Myocyte (in vitro differentiated cells): ENCODE measurements at regions not wholly inside any gene's neighbourhood (a gene's known extent, or its start where the extent isn't known, plus 50 kb on each side); places are given as distances from the start of the nearest gene placed in this dataset.

Source experiments
- DNase-seq: peaks from one replicate; pipeline ENCODE4 v3.0.0-alpha.2; 2012; ENCODE audit warnings: low read depth

DNA sequence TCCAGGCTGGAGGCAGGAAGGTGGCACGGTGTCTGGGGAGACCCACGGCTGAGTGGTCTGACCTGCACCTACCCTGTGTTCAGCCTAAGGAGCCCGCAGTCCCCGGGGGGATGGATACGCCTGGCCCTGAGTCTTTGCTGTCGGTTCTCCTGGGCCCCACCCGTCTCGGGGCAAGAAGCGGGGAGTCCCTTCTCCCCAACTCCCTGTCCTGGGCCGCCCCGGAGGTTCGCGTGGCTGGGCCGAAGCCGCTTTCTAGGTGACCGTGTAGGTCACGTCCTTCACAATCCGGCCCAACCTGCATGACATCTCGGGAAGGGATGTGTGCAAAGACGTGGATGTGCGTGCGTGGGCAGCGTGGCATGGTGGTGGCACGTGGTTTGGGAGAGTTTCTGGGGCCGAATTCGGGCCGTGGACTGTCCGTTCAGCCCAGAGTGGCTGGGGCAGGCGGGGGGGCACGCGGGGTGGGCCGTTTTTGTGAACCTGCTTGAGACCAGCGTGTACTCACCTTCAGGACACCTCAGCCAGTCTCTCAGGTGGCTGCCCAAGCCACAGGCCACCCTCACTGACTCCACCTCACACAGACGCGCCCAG is 103.3 kb downstream of the PTPRS start:
- no peak for DNase-seq

DNA sequence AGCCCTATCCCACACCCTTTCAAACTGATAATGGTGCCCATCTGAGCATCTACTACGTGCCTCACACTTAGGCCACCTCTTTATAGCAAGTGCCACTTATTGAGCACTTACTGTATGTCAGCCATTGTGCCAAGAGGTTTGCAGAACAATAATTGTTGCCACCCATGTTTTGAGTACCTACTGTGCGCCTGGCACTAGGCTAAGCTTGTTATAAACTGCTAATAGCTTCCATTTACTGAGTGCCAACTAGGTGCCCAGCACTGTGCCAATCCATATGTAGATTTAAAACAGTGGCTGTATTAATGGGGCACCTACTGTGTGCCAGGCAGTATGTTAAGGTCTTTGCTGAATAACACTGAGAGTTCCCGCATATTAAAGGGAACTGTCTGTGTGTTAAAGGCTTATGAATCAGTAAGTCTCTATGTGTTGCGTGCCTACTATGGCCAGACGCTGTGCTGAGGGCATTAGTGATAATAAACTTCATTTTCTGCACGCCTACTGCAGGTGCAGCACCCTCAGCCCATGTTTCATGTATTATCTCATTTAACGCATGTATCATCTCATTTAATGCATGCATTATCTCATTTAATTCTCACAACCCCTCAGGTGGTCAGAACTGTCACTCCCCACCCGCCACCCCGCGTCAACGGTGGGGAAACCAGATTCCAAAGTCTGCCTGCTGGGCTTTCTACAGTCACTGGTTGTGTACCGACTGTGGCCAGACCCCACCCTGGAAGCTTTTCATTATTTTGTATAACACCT is 105.0 kb downstream of the PTPRS start:
- no peak for DNase-seq

- DNase-seq = no peak
Measured at GRCh38 chr19:5234412-5234811, 106.2 kb downstream of the PTPRS start.

- DNase-seq = no peak
Measured at GRCh38 chr19:5232798-5233505, 107.7 kb downstream of the PTPRS start.

DNA sequence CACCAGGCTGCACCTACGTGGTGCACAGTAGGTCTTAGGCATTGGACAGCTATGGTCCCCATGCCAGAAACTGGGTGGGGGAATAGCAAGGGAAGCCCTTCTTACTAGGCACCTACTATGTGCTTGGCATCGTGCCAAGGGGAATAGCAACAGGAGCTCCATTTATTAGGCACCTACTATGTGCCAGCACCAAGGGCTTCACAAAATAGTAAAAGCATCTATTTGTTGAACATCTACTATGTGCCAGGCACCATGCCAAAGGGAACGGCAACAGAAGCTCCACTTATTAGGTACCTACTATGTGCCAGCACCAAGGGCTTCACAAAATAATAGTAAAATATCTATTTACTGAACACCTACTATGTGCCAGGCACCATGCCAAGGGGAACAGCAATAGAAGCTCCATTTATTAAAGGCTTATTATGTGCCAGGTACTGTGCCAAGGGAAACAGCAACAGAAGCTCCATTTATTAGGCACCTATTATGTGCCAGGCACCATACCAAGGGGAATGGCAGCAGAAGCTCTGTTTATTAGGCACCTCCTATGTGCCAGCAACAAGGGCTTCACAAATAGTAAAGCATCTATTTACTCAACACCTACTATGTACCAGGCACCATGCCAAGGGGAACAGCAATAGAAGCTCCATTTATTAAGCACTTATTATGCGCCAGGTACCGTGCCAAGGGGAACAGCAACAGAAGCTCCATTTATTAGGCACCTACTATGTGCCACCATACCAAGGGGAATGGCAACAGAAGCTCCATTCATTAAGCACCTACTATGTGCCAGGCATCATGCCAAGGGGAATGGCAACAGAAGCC is 108.5 kb downstream of the PTPRS start:
- no peak for DNase-seq

DNA sequence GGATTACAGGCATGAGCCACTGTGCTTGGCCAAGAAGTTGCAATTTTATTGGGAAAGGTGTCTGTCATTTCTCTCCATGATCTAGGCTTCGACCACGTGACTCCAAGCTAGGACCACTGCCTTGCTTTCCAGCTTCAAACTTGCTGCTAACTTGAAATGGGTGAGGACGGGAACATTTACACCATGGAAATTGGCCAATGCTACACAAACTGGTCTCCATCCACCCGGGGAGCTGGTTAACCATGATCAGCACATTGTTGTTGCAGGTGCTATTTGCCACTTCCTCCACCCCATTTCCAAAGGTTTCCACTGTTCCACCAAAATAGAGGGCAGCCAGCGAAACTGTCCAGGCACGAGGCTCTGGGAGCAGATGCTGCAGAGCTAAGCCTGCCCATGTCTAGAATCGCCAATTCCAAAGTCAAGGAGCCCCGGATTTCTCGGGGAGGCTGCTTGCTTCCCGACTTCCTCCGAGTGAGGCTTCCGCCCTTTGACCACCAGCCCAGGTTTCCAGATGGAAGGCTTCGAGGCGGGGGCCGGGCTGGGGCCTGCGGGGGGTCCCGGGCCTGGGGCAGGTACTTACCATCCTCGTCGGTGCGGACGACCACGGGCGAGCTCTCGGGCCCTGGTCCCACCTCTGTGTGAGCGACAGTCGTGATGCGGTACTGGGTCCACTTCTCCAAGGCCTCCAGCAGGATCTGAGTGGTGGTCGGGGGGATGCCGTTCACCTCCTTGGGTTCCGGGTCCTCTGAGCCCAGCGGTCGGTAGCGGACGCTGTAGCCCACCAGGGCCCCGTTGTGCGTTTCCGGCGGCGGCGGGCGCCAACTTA is 109.7 kb downstream of the PTPRS start:
- no peak for DNase-seq

DNA sequence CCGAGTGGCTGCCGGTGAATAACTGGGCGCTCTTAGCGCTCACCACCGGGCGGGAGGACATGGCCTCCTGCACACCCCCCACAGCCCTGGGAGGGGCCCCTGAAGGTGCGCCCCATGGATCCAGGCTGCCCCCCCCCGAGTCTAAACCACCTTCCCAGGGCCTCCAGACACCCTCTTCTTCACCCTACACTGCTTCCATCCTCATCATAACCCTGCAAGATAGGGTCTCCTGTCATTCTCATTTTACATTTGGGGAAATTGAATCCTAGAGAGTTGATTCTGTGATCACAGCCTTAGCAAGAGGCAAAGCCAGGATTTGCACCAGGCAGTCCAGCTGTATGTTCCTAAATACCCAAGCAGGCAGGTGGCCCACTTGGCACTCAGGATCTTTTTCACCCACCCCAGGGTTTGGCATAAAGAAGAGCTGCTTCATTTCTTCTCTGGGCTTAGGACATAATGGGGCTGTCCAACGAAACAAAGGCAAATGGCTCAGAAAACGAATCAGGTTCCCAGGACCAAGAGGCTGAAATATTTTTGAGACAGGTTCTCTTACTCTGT is 110.8 kb downstream of the PTPRS start:
- no peak for DNase-seq

DNA sequence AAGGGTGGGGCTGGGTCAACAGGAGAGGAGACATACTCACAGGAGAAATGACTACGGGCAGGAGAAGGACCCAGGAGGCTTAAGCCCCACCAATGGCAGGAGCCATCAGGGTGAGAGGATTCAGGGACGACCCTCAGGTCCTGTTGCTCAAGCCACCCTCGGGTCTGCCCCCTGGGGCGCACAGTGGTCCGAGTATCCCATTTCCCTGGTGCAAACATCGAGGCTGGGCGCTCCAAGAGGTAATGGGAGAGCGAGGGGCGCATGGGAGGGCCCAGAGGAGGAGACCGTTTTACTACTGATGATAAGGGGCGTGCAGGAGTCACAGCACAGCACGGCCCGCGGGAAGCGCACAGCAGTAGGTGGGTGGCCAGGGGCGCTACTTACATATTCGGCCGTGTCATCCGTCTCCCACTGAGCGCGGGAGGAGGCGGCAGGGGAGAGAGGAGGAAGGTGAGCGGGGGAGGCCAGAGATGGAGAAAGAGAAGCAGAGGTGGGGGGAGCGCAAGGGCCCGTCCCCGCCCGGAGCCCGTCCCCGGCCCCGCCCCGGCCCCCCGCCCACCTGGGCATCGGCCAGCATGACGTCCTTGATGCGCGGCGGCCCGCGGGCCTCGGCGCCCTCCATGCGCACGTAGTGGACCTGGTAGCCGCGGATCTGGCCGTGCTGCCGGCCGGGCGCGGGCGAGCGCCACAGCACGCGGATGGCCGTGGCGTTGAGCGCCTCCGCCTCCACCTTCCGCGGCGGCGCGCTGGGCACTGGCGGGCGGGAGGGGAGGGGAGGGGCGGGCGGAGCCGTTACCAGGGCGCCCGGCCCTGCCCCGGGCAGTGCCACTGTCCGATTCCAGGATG is 111.5 kb downstream of the PTPRS start:
- no peak for DNase-seq

- DNase-seq = no peak
Measured at GRCh38 chr19:5228490-5228889, 112.1 kb downstream of the PTPRS start.

- no peak for DNase-seq
Measured at GRCh38 chr19:5225486-5226345, 114.9 kb downstream of the PTPRS start.

DNA sequence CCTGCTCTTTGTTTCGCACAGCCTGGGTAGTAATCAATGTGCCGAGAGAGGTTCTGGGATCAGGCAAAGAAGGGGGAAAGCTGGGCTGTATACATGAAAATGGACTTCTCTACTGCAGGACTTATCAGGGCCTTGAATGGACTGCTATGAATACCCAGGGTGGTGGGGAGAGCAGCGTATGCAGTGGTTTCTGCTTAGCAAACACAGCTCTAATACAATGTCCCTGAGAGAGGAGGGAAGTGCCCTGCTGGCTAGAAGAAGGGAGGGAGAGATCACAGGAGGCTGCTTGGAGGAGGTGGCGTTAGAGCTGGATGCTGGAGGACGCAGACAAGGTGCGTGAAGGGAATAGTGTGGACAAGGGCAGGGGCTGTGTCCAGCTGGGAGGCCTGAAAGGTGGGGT is 116.1 kb downstream of the PTPRS start:
- no peak for DNase-seq

DNA sequence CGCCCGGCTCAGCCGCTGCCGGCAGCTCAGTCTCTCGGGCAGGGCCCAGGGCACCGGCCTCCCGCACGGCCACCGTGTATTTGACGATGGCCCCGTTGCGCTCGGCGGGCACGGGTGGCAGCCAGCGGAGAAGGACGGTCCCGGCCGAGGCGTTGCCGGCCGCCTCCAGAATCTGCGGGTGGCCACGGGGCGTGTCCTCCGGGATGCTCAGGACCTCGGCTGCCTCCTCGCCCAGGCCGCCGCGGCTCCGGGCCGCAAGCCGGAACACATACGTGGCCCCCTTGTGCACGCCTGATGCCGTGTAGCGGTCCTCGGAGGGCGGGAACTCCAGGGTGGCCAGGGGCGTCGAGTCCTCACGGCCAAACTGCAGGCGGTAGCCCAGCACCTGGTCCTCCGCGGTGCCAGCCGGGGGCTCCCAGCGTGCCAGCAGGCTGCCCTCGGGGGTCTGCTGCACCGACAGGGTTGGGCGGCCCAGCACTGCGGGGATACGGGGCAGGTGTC is 117.7 kb downstream of the PTPRS start:
- DNase-seq = no peak

DNA sequence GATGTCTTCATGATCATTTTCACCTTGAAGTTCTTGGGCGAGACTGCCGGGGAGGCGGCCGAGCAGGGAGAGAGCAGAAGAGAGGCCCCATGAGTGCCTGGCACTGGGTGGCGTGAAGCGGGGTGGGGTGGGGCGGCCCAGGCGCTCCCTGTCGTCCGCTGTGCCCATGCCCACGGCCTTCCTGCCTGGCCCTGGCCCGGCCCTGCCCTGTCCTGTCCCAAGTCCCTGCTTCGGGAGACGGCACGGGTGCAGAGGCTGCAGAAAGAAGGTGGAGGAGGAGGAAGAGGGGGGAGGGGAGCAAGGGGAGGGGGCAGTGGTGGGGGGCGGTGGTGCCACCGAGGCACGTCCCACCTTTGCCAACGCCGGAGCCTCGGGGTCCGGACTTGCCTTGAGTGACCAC is 118.4 kb downstream of the PTPRS start:
- no peak for DNase-seq

DNA sequence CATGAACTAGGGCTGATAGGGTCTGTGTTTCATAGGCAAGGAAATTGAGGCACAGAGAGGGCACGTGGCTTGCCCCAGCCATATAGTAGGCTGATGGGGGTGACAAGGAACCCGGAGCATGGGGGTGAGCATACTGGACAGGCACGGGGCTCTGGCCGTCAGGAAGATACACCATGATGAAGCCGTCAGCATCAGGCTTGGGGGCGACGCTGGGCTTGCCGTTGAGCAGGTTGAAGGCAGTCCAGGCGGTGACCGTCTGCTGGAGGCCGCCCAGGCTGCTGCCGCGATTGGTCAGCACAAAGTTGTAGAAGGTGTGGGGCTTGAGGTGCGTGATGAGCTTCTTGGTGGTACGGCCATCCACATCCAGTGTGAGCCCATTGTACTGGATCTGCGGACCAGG is 119.7 kb downstream of the PTPRS start:
- DNase-seq = no peak

DNA sequence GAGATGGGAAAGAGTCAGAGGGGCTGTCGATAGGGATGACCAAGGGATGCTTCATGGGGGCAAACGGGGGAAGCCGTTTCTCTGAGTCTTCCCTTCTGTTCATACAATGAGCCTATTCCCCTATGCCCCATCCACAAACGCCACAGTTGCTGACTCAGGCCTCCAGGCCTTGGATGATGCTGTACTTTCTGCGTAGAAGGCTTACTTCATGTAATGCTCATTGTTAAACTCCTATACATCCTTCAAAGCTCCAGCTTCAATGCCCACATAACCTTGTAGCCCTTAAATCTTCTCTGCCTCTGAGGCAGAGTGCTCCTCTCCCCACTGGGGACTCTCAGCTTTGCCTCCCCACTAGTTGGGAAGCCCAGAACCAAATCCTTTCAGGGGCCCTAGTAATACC is 120.3 kb downstream of the PTPRS start:
- no peak for DNase-seq

GRCh38 chr19:5219551-5220304 is 120.9 kb downstream of the PTPRS start:
- DNase-seq = no peak

DNA sequence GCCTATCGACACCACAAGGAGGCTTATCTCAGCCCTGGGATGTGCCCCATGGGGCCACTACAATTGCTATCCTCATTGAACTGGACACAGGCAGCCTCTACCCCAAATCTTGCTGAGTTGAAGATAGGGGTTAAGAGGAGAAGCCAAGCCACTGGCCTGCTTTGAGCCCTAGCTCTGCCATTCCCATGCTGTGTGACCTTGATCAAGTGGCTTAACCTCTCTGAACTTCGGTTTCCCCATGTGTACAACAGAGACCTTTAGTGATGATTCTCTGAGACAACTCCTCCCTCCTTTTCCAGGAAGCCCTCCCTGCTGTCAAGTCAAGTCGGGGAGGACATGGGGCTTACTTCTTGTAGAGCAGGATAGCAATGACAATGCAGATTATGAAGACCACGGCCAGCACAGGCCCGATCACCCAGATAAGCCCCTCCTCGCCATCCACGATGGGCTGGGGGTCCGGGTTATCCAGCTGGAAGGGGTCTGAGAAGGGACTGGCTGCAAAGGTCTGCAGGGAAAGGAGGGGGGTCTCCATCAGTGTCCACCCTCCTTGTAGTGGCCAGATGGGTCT is 121.6 kb downstream of the PTPRS start:
- DNase-seq = no peak
